ENCODE measurements at regions not wholly inside any gene's neighbourhood (a gene's known extent, or its start where the extent isn't known, plus 50 kb on each side); places are given as distances from the start of the nearest gene placed in this dataset.

- TF ChIP-seq CTCF (IDR thresholded peaks at IDR 0.05) (no peak), POLR2A (IDR thresholded peaks at IDR 0.05) (no peak)
Observed at GRCh38 chr7:109308816-109309215, 739.1 kb downstream of the DNAJB9 start.

Data from uterus (tissue), 2 donors.